ENCODE measurements at regions not wholly inside any gene's neighbourhood (a gene's known extent, or its start where the extent isn't known, plus 50 kb on each side); places are given as distances from the start of the nearest gene placed in this dataset.

GRCh38 chr12:27868139-27868538 is 88.1 kb upstream of the MANSC4 start:
- H3K9me3 ChIP-seq (ENCODE audit: insufficient read depth, low read length, severe bottlenecking), result no peaks in the 10 kb centered on the region
- ATAC-seq (ENCODE audit: insufficient read depth, low read depth) (no peak), DNase-seq (no peak)
- no peak overlapping the region for H3K4me3 ChIP-seq (ENCODE audit: low read depth in 1 of 2, low read length in 2 of 2)
- H3K79me2 ChIP-seq (ENCODE audit: insufficient read depth, low read length), result no peaks in the 10 kb centered on the region
- H3K27me3 ChIP-seq (ENCODE audit: insufficient read depth, low read length, poor library complexity), result no peaks in the 10 kb centered on the region
- H3K4me2 ChIP-seq (ENCODE audit: insufficient read depth, low read length), result no peak overlapping the region
- H2AFZ ChIP-seq (ENCODE audit: low read depth, low read length), result no peak overlapping the region
- H3K36me3 ChIP-seq (ENCODE audit: insufficient read depth, low read length), result no peaks in the 10 kb centered on the region
- no peaks in the 10 kb centered on the region for H4K20me1 ChIP-seq (ENCODE audit: insufficient read depth, low read length)
- no peak overlapping the region for H3K9ac ChIP-seq (ENCODE audit: low read depth, low read length)
- H3K4me1 ChIP-seq (ENCODE audit: insufficient read depth, low read length), result no peaks in the 10 kb centered on the region
- no peak overlapping the region for H3K27ac ChIP-seq (ENCODE audit: low read length)
- TF ChIP-seq CTCF (IDR thresholded peaks at IDR 0.05; ENCODE audit: borderline replicate concordance, extremely low read depth, low read length, poor library complexity, severe bottlenecking) (no peak), EZH2 (IDR thresholded peaks at IDR 0.05; ENCODE audit: borderline replicate concordance, low read depth, low read length, severe bottlenecking) (no peak)

- Histone ChIP-seq H3K27me3 (ENCODE audit: insufficient read depth, low read length, poor library complexity) (no peaks in the 10 kb centered on the region), H3K79me2 (ENCODE audit: insufficient read depth, low read length) (no peaks in the 10 kb centered on the region), H3K36me3 (ENCODE audit: insufficient read depth, low read length) (no peaks in the 10 kb centered on the region), H3K4me3 (ENCODE audit: low read depth in 1 of 2, low read length in 2 of 2) (no peak overlapping the region), H4K20me1 (ENCODE audit: insufficient read depth, low read length) (no peaks in the 10 kb centered on the region), H3K27ac (ENCODE audit: low read length) (no peak overlapping the region), H3K4me2 (ENCODE audit: insufficient read depth, low read length) (no peak overlapping the region), H3K9me3 (ENCODE audit: insufficient read depth, low read length, severe bottlenecking) (no peaks in the 10 kb centered on the region), H3K9ac (ENCODE audit: low read depth, low read length) (no peak overlapping the region), H2AFZ (ENCODE audit: low read depth, low read length) (no peak overlapping the region), H3K4me1 (ENCODE audit: insufficient read depth, low read length) (no peaks in the 10 kb centered on the region)
- no peak for TF ChIP-seq EZH2 (IDR thresholded peaks at IDR 0.05; ENCODE audit: borderline replicate concordance, low read depth, low read length, severe bottlenecking)
- TF ChIP-seq CTCF (IDR thresholded peaks at IDR 0.05; ENCODE audit: borderline replicate concordance, extremely low read depth, low read length, poor library complexity, severe bottlenecking), result no peak
- DNase-seq (no peak), ATAC-seq (ENCODE audit: insufficient read depth, low read depth) (no peak)
Measured at GRCh38 chr12:27866373-27867101, 86.5 kb upstream of the MANSC4 start.

- H3K4me1 ChIP-seq (ENCODE audit: insufficient read depth, low read length), result no peaks in the 10 kb centered on the region
- no peaks in the 10 kb centered on the region for H4K20me1 ChIP-seq (ENCODE audit: insufficient read depth, low read length)
- ATAC-seq (ENCODE audit: insufficient read depth, low read depth) (no peak), DNase-seq (no peak)
- H3K9me3 ChIP-seq (ENCODE audit: insufficient read depth, low read length, severe bottlenecking), result no peaks in the 10 kb centered on the region
- no peak for TF ChIP-seq CTCF (IDR thresholded peaks at IDR 0.05; ENCODE audit: borderline replicate concordance, extremely low read depth, low read length, poor library complexity, severe bottlenecking)
- no peak for TF ChIP-seq EZH2 (IDR thresholded peaks at IDR 0.05; ENCODE audit: borderline replicate concordance, low read depth, low read length, severe bottlenecking)
- H3K4me3 ChIP-seq (ENCODE audit: low read depth in 1 of 2, low read length in 2 of 2), result no peak overlapping the region
- no peak overlapping the region for H3K4me2 ChIP-seq (ENCODE audit: insufficient read depth, low read length)
- no peak overlapping the region for H2AFZ ChIP-seq (ENCODE audit: low read depth, low read length)
- no peaks in the 10 kb centered on the region for H3K36me3 ChIP-seq (ENCODE audit: insufficient read depth, low read length)
- H3K79me2 ChIP-seq (ENCODE audit: insufficient read depth, low read length), result no peaks in the 10 kb centered on the region
- H3K27ac ChIP-seq (ENCODE audit: low read length), result no peak overlapping the region
- H3K9ac ChIP-seq (ENCODE audit: low read depth, low read length), result no peak overlapping the region
- no peaks in the 10 kb centered on the region for H3K27me3 ChIP-seq (ENCODE audit: insufficient read depth, low read length, poor library complexity)
Measured at GRCh38 chr12:27865421-27865820, 85.4 kb upstream of the MANSC4 start.

All from DND-41 (cell line).